Hippocampal formation (tissue), 2 donors: ENCODE measurements at regions not wholly inside any gene's neighbourhood (a gene's known extent, or its start where the extent isn't known, plus 50 kb on each side); places are given as distances from the start of the nearest gene placed in this dataset.
A peak's percentile ranks its signal among the peaks of the same experiment; 100 is the strongest.

Experiments used
- DNase-seq, 2 donors: peaks; one replicate each; lab custom pipeline; 2025; lab: John Stamatoyannopoulos, UW

DNA sequence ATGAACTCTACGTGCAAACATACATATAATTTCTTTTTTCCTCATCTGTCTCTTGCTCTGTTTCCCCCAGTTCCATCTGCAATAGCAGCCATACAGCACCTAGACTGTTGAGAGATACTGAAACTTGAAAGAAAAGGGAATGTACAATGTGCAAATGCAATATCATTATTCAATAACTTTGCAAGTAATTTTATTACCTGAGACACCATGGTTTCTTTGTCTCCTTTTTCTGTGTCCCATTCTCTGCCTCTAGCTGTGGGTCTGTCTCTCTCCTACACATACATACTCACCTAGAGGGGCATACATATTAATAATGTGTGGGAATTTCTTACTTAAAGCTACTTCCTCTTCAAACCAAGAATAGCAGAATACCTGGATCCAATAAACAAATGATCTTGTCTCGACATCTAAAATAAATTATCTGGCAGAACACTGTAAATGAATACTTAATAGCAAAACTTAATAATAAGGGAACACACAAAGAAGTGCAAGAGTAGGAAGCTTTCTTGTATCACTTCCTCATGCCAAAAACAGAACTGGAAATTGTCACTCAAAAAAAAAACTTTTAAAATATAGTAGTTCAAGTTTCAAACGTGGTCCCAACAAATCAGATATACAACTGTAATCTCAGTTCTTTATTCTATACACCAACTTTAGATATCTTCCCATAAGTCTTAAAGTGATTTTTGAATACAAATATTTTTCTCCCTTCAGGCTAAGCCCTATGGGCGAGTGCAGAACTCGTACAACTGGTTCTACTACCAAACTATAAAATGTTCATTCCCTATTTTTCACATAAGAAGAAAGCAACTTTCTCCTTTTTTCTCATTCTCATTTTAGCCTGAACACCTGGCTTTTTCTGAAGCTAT lies 194.6 kb downstream of the NRIP1 start:
- no peak for DNase-seq

DNA sequence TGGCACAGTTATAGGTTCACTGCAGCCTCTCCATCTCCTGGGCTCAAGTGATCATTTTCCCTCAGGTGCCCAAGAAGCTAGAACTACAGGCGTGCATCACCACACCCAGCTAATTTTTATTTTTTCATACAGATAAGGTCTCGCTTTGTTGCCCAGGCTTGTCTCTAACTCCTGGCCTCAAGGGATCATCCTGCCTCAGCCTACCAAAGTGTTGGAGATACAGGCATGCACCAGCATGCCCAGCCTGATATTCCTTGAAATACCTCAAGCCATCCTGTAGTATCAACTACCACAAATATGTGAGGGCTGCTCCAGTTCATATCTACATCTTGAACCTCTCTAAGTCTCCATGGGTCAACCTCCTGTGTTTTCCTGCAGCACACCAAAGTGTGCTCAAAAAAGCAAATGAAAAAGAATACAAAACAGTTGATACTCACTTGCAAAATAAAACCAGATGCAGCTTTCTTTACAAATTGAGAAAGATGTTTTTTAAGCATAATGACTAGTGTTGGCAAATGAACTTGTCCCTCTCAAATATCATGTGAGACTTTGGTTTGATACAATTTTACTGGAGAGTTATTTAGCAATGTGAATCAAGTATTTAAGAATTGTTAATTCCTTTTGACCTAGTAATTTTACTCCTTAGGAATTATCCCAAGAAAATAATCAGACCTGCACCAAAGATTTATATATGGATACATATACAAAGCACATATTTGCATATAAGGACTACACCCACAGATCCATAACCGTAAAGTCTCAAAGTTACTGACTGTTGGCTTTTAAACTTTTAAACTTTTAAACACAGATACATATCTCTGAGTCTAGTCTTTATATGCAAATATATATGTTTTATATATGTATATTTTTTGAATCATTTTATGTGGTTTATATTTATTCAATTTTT lies 197.7 kb downstream of the NRIP1 start:
- no peak for DNase-seq

DNA sequence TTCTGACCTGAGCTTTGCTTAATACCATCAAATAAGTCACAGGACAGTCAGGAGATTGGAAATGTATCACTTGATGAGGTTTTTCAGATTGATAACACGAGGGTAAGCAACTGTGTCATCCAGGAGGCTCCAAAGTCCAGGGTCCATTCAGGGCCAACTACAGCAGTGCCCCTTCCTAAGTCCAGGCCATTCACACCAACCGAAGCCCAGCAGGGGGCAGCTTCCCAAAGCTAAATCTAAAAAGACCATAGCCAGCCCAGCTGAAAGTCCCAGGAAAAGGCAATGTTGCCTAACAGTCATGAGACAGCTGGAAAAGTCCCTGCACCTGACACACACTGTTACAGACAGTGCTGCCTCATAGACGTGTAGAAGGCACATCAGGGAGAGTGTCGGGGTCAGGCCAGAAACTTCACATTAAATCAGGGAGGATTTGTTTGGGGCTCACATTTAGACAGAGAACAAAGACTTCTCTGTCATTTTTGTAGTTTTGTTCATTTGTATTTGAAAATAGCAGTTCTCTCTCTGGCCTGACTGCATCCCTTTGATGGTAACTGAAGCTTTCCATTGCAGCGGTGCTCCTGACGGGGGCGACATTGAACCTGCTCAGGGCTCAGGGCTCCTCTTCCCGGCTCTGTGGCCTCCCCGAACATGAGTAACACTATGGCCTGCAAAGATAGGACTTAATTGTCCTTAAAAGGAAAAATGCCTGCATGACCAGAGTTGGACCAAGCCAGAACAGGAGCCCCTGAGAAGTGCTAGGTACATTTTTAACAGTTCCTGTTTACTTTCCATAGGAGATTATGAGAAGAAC lies 200.4 kb downstream of the NRIP1 start:
- DNase-seq, result peak; percentile 76 to 89

DNA sequence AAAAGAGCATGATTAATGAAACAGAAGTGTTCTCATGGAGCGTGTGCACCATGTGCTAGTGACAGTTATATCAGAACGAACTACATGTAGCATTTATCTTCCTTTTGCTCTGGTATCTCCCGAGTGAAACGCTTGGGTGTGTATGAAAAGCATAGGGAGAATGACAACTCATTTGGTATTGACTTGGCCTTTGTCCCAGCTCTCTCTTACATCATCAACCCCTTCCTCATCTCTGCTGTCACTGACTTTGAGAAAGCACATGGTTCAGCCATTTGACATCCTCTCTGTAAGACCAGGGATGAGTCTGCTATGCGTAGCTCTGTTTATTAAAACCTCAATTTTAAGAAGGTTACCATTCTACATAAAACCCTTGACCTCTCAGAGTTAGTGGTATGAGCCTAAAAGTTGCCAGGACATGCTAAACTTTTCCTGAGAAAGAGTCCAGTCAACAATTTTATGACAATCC lies 201.0 kb downstream of the NRIP1 start:
- DNase-seq, result no peak

DNA sequence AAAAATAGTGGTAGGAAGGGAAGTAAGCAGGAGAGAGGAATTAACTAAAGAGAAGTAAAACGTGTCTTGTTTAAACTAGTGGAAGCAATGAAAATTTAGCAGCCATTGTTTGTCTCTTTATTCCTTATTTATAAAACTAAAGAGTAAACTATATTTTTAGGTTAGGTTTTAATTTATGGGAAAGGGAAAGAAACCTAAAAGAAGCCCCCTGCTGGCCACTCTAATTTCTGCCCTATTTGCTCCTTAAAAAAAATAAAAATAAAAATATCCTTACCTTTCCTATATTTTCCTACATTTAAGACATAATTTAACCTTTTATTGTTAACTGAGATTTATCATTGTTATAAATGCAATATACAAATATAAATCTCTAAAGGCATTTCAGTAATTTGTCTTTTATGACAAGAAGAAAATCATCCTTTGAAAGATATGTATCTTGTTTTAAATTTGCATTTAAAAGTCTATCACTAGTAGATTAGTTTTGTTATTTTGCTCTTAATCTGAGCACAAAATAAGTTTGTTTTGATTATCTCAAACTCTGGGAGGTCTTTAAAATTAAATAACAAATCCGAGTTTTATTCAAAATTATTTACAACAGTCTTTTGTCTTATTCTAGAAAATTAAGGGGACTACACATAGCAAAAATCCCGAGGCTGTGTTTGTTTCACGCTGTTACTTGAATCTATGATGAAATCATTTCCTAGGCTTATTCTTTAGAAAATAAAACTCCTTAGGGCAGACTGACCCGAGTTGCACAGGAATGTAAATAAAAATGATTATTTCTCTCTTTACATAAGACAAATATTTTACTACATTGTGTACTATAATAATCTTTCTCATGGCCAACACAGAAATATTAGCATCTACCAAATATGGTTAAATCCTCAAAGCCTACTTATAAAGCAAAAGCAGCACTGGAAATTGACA lies 201.7 kb downstream of the NRIP1 start:
- no peak for DNase-seq

DNA sequence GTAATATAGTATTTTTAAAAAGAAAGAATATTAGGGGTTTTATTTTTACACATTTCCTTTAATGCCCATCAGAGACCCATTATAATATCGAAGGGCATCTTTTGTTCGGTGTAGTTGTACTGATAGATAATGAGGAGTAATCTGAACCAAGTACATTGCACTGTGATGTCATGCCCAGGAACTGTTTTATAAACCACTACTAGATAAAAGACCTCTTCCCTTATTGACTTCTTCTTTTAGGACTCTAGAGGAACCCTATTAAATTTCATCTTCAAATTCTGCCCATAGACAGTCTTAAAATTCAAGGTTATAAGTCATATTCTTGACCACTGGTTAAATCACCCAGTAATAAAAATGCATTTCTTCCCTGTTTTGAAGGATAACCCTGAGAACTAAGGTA lies 206.5 kb downstream of the NRIP1 start:
- no peak for DNase-seq

DNA sequence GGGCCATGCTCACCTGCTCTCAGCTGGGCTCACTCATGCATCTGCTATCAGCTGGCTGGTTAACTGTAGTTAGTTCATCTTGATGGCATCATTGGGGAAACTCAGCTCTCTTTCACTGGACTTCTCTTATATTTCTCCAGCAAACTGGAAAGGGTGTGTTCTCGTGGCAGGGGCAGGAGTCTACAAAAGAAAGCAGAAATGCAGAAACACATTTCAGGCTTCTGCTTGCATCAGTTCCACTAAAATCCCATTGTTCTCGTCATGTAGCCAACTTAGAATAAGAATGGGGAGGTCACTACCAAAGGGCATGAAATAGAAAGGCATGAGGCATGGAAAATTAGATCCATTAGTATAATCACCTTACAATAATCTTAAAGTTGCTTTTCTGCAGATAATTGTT lies 207.3 kb downstream of the NRIP1 start:
- DNase-seq, result no peak

DNA sequence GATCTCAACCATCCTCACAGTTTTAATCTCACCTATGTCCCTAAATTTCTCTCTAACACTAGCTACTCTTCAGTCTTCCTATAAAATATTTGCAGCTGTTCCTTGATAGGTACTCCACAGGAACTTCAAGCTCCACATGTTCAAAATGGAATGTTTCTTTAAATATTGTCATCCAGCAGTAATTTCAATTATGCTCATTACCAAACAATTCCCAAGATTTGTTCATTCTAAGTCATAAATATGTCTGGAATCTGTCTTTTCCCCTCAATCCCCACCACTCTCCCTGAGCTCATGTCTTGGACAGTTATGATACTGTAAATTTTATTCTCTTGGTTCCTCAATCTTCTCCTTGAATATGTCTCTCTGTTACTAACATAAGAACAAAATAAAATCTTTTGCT lies 214.4 kb downstream of the NRIP1 start:
- no peak for DNase-seq

DNA sequence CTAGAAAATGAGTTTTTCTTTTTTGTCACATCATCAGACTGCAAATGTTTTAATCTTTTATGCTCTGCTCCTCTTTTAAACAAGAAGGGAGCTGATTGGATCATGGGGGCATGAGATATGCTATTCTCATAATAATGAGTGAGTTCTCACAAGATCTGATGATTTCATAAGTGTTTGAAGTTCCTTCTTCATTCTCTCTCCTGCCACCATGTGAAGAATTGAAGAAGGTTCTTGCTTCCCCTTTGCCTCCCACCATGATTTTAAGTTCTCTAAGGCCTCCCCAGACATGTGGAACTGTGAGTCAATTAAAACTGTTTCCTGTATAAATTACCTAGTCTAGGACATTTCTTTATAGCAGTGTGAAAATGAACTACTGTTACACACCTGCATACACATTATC lies 218.2 kb downstream of the NRIP1 start:
- no peak for DNase-seq

DNA sequence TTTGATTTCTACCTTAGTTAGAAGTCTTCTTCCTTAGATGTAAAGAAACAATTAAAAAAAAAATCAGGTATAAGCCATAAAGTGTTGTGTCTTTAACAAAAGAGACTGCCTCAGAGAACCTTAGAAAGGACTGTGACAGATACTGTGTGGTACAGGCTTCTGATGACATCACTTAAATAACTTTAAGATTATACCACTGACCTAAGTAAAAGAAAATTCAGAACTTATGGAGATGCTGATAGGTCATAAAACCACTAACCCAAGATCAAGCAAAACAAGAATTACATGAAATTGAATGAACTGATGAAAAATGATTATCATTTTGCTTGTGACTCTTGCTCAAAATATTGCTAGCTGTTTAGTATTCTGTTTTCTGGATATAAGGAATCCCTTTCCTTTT lies 220.8 kb downstream of the NRIP1 start:
- DNase-seq, result no peak

DNA sequence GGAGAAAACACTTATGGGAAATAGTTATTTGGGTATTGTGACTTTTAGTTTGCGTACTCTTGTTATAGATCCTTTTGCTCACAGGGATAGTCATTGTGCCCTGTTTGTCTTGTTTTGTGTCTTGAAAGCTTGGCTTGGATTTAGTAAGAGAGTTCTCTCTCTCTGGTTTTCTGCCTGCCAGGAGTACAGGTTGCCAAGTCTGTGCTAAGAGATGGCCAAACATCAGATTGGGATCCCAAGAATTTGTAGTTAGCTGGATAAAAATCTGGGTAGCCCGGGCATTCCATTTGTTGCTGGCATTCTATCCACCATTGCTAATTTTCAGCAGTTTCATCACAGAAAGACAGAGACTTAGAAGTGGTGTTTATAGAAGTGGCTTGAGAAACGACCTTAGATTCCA lies 222.2 kb downstream of the NRIP1 start:
- DNase-seq, result no peak

DNA sequence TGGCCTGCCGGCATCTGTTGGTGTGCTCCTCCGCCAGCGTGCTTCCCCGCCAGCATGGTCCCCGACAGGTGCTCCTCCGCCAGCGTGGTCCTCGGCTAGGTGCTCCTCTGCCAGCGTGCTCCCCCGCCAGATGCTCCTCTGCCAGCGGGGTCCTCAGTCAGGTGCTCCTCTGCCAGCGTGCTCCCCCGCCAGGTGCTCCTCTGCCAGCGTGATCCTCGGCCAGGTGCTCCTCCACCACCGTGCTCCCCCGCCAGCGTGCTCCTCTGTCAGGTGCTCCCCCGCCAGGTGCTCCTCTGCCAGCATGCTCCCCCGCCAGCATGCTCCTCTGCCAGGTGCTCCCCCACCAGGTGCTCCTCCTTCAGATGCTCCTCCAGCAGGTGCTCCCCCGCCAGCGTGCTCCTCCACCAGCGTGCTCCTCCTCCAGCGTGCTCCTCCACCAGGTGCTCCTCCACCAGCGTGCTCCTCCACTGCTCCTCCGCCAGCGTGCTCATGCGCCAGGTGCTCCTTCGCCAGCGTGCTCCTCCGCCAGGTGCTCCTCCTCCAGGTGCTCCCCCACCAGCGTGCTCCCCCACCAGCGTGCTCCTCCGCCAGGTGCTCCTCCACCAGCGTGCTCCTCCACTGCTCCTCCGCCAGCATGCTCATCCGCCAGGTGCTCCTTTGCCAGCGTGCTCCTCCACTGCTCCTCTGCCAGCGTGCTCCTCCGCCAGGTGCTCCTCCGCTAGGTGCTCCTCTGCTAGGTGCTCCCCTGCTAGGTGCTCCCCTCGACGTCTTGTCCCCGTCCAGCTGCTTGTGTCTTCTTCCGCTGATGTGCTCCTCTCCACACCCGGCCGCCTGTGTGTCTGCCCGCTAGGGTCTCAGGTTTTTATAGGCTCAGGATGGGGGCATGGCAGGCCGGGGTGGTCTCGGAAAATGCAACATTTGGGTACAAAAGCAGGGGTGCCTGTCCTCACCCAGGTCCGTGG lies 223.0 kb downstream of the NRIP1 start:
- DNase-seq, result no peak

DNA sequence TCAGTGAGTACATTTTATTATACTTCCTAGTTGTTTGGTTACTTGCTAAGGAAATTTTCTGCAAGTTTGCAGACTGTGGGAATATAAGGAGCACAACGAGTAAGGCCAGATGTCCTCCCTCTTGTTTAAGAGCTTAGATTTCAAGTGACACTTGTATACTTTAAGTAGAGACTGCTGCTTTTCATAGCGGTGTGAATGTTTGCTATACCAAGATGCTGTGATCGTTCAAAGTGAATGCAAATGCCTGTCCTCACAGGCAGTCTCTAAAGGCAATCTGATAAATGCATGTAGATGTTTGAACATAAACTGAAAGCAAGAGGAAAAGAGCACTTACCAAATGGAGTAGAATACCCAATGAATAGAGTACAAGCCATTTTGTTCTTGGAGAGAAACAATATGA lies 226.4 kb downstream of the NRIP1 start:
- no peak for DNase-seq

DNA sequence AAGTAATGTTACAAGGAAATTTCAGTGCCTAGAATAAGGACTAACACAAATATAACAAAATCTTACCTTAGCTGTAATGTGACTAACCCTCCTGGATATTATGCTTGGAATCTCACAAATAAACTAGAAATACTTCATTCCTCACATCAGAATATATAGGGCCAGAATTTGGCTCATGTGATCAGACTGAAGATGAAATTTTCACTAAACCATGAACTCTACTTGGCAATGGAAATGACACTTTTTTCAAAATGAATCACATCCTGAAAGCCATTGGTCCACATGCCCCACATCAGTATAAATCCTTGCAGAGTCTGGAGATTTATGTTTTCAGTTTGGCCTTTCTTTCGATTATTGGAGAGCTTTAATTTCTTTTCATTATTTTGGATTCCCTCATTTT lies 227.8 kb downstream of the NRIP1 start:
- no peak for DNase-seq

DNA sequence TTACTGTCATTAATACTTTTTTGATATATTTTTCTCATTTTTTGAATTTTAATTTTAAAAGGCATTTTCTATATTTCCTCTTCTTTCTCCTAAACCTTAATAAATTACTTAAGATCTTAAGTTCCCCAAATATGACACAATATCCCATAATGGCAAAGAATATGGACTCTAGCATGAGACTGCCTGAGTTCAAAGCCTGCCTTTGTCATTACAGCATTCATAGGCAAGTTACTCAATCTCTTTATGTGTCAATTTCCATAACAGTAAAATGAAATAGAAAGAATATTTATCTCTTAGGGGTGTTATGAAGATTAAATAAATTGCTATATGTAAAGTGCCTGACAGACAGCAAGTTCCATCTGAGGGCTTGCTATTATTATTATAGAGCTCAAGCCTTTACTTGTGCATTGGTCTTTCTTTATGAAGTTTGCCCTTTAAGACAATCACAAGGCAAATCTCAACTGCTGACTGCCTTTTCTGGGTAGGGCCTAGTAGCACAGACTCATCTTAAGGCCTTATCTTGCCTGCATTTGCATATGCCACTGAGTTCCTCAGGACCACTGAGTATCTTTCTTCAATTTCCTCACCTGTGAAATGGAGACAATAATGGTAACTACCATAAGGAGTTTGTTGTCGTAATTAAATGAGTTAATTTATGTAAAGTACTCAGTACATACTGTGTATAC lies 231.0 kb downstream of the NRIP1 start:
- DNase-seq, result no peak

DNA sequence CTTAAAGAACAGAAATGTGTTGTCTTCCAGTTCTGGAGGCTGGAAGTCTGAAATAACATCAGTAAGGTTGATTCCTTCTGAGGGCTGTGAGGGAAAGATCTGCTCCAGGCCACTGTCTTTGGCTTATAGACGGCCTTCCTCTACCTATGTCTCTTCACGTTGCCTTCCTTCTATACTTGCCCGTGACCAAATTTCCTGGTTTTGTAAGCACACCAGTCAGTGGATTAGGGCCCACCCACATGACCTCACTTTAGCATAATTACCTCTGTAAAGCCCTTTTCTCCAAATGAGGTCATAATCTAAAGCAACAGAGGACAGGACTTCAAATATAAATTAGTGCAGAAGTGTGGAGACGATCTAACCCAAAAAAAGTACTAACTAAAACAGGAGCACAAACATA lies 231.6 kb downstream of the NRIP1 start:
- no peak for DNase-seq

DNA sequence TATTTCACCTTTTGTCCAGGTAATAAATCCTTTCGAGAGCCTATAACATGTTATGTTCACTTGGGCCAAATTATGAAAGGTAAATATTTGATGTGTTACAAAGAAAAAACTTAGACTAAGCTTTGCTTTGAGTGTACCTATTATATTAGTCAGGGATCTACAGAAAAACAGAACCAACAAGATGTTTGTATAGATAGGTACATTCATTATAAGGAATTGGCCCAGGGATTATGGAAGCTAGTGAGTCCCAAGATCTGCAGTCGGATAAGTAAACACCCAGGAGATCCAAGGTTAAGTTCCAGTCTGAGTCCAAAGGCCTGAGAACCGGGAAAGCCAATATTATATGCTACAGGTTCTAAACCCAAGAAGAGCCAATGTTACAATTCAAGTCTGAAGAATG lies 234.5 kb downstream of the NRIP1 start:
- DNase-seq, result no peak

DNA sequence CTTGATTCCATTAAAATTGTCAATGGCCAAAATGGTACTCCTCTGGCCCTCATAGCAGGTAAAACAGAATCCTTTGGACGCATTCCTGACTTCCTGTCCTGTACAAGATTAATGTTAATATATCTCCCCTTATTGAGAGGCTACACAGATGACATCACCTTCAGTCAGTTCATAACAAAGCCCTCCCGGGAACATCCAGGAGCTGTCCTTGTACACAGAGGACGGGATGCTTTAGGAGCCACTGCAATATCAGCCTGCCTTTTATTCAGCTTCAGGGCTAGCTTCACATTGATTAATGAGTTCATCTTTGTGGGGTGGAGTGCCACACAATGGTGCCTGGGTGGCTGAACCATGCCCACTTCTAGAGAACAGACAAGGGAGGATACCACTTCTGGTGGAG lies 235.1 kb downstream of the NRIP1 start:
- no peak for DNase-seq

DNA sequence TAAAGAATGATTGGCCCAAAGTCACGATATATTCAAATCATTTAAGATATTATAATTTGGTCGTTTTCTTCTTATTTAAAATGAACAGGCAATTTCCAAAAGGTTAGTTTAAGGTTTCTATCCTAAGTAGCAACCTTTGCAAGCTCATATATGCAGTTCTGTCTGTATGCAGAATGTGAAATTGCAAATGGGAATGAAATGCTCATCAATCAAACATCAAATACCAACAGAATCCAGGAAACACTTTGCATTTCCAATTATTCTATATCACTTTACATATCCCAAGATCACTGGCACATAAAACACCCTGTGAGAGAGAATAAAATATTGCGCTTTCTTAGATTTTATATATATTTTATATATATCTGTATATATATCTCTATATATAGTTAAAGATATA lies 237.3 kb downstream of the NRIP1 start:
- no peak for DNase-seq
